ENCODE measurements at regions not wholly inside any gene's neighbourhood (a gene's known extent, or its start where the extent isn't known, plus 50 kb on each side); places are given as distances from the start of the nearest gene placed in this dataset.

- intact Hi-C loops (cut with DNase I; ENCODE audit: low total_unique reads) = no loop called here
- TF ChIP-seq POLR2A (IDR thresholded peaks at IDR 0.05) = no peak
- TF ChIP-seq CTCF (IDR thresholded peaks at IDR 0.05) = no peak
- no peaks in the 10 kb centered on the region for H3K36me3 ChIP-seq (ENCODE audit: low read depth, missing control alignments)
- H3K4me1 ChIP-seq = peaks cover 3% of the 10 kb centered on the region
- DNase-seq = no peak
- no peak overlapping the region for H3K27ac ChIP-seq
- 100% methylated on average over 1 of the region's 1 CpG; no CpG with 5 or more reads in 1 of the 2 donors for WGBS, 2 donors
- H3K27me3 ChIP-seq = no peaks in the 10 kb centered on the region
- H3K4me3 ChIP-seq = no peak overlapping the region
- no peaks in the 10 kb centered on the region for H3K9me3 ChIP-seq
These were observed 278.8 kb upstream of the DIAPH2 start for GRCh38 chrX:96405842-96406241.

GRCh38 chrX:96407072-96407471 lies 277.6 kb upstream of the DIAPH2 start:
- no peaks in the 10 kb centered on the region for H3K36me3 ChIP-seq (ENCODE audit: low read depth, missing control alignments)
- TF ChIP-seq CTCF (IDR thresholded peaks at IDR 0.05) (no peak), POLR2A (IDR thresholded peaks at IDR 0.05) (no peak)
- H3K27ac ChIP-seq = no peak overlapping the region
- DNase-seq = peak; percentile 60
- H3K4me3 ChIP-seq = no peak overlapping the region
- intact Hi-C loops (cut with DNase I; ENCODE audit: low total_unique reads) = no loop called here
- 15 to 41% methylated on average over 3 of the region's 3 CpGs for WGBS, 2 donors
- peaks cover 3% of the 10 kb centered on the region for H3K4me1 ChIP-seq
- no peaks in the 10 kb centered on the region for H3K27me3 ChIP-seq
- H3K9me3 ChIP-seq = no peaks in the 10 kb centered on the region

- Histone ChIP-seq H3K4me1 (peaks cover 3% of the 10 kb centered on the region), H3K27me3 (no peaks in the 10 kb centered on the region), H3K36me3 (ENCODE audit: low read depth, missing control alignments) (no peaks in the 10 kb centered on the region), H3K27ac (no peak overlapping the region), H3K4me3 (no peak overlapping the region), H3K9me3 (no peaks in the 10 kb centered on the region)
- TF ChIP-seq POLR2A (IDR thresholded peaks at IDR 0.05) = no peak
- TF ChIP-seq CTCF (IDR thresholded peaks at IDR 0.05) = no peak
- DNase-seq = peak; percentile 19
- 38 to 48% methylated on average over 2 of the region's 2 CpGs for WGBS, 2 donors
- intact Hi-C loops (cut with DNase I; ENCODE audit: low total_unique reads) = no loop called here
These were observed 277.1 kb upstream of the DIAPH2 start for GRCh38 chrX:96407501-96407900.

- Histone ChIP-seq H3K9me3 (no peaks in the 10 kb centered on the region), H3K27me3 (no peaks in the 10 kb centered on the region), H3K4me1 (peaks cover 3% of the 10 kb centered on the region), H3K36me3 (ENCODE audit: low read depth, missing control alignments) (no peaks in the 10 kb centered on the region), H3K27ac (no peak overlapping the region), H3K4me3 (no peak overlapping the region)
- intact Hi-C loops (cut with DNase I; ENCODE audit: low total_unique reads) = no loop called here
- 67 to 74% methylated on average over 2 of the region's 2 CpGs for WGBS, 2 donors
- no peak for DNase-seq
- TF ChIP-seq POLR2A (IDR thresholded peaks at IDR 0.05) = no peak
- no peak for TF ChIP-seq CTCF (IDR thresholded peaks at IDR 0.05)
These were observed 276.7 kb upstream of the DIAPH2 start for GRCh38 chrX:96407981-96408380.

- Histone ChIP-seq H3K36me3 (ENCODE audit: low read depth, missing control alignments) (no peaks in the 10 kb centered on the region), H3K9me3 (no peaks in the 10 kb centered on the region), H3K27ac (no peak overlapping the region), H3K4me3 (no peak overlapping the region), H3K27me3 (no peaks in the 10 kb centered on the region), H3K4me1 (peaks cover 3% of the 10 kb centered on the region)
- WGBS, 2 donors = 74 to 88% methylated on average over 2 of the region's 2 CpGs
- TF ChIP-seq CTCF (IDR thresholded peaks at IDR 0.05) (no peak), POLR2A (IDR thresholded peaks at IDR 0.05) (no peak)
- no peak for DNase-seq
- intact Hi-C loops (cut with DNase I; ENCODE audit: low total_unique reads) = no loop called here
These were observed 273.7 kb upstream of the DIAPH2 start for GRCh38 chrX:96410927-96411326.

Measured in testis (tissue), 2 donors.